ENCODE measurements at regions not wholly inside any gene's neighbourhood (a gene's known extent, or its start where the extent isn't known, plus 50 kb on each side); places are given as distances from the start of the nearest gene placed in this dataset.

DNA sequence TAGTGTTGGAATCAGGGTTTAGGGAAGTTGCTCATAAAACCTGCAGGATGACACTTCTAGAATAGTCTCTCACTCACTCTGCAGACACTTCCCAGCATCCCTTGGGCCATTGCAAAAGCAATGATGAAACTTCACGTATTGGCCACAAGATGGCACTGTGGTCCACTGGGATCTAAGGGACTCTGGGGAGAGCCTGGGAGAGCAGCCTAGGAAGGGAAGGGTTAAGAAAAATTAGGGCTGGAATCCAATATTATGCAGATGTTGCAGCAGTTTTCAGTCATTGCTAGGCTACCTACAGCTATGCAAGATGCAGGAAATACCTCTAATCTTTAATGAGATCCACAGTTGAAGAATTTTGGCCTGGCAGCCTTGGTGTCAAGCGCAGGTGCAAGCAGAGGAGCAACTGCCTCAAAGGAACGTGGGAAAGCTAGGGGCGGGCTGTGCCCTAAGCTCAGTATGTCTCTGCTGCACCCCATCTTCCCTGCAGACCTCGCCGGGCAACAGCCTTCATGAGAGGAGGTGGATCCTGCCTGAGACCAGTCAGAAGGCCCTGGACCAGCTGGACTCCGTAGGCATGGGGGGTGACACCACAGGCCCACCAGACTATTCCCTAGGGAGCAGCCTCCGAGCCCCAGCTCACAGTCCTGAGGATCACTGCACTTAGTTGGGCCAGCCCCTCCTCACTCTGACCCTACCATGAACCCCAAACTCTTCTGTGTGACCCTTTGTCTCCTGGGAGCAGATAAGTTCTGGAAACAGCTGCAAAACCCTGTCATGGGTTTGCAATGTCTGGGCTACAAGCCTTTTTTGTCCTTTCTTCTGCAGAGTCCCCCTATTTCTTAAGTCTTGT lies 127.9 kb upstream of the PRSS58 start:
- DNase-seq: peak; percentile 51

DNA sequence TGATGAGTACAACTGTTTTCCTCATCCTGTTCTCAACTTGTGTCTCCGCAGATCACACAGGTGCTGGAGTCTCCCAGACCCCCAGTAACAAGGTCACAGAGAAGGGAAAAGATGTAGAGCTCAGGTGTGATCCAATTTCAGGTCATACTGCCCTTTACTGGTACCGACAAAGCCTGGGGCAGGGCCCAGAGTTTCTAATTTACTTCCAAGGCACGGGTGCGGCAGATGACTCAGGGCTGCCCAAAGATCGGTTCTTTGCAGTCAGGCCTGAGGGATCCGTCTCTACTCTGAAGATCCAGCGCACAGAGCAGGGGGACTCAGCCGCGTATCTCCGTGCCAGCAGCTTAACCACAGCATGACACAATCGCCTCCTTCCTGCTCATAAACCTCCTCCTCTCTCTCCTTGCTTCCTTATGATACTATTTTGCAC lies 126.7 kb upstream of the PRSS58 start:
- peak; percentile 69 for DNase-seq

DNA sequence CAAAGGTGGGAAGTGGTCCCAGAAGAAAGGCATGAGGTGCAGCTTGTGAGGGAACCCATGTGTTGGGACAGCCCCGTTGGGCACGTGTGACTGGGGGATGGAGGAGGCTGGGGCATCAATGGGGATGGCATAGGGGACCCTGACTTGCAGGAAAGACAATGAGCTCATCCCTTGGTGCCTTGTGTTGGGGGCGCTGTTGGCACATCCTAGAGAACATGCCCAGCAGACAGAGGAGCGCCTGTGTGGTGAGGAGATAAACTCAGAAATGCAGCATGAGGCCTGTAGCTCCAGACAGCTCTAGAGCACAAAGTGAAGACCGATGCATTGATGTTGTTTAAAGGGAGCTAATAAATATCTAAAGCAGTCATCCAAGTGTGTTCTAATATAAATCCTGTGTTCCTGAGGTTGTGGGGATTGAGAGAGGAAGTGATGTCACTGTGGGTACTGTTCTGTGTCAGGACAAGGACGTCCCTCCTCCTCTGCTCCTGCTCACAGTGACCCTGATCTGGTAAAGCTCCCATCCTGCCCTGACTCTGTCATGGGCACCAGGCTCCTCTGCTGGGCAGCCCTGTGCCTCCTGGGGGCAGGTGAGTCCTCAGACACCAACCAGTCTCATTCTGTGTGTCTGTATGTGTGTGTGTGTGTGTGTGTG lies 126.1 kb upstream of the PRSS58 start:
- peak; percentile 43 for DNase-seq

GRCh38 chr7:142381727-142382390 lies 124.0 kb upstream of the PRSS58 start:
- DNase-seq: no peak

DNA sequence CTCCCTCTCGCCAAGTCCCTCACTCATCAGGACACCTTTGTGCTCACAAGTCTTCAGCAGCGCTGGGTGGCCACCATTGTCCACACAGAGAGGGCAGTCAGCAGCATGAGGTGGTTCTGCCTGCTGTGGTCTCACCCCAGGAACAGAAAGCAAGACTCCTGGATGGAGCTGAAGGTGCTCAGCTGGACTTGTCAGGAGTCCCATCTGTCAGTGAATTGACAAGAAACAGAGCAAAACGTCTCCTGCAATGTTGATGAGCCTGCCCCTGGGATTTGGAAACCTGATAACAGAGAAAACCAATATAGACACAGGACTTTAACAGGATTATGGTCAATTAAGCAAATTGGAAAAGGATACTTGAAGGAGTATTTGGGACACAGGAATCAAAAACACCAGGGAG lies 122.2 kb upstream of the PRSS58 start:
- no peak for DNase-seq

DNA sequence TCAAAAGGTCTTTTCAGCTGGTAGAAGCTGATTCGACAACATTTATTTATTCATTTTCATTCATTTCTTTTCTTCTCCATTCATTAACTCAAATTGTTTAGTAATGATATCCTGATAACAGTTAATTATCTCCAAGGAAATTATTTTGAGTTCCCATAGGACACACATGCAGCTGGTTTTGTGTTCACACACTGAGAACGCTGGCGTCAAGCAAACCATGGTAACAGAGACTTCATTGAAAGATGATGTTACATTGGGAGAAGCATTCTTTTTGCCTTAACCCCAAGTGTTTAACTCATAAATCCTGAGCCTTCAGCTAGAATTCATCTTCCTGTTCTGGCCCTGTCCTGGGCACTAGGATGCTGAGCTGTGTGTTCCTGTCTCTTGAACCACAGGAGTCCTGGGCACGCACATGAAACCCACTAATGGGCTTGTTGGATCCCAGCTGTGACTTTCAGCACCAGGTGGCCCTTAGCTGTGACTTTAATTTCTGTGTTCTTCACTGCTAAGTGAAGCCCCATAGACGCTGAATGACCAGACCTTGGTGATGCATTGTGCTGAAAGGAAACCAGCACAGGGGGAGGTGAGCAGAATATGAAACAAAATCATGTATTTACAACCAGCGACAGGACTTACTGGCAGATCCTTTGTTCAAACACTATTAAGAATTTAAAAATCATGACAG lies 121.5 kb upstream of the PRSS58 start:
- DNase-seq: no peak

GRCh38 chr7:142377567-142377966 lies 119.7 kb upstream of the PRSS58 start:
- DNase-seq: no peak

- DNase-seq: no peak
Observed at GRCh38 chr7:142376356-142376997, 118.6 kb upstream of the PRSS58 start.

GRCh38 chr7:142375710-142376313 lies 118.0 kb upstream of the PRSS58 start:
- DNase-seq: peak; percentile 23

DNA sequence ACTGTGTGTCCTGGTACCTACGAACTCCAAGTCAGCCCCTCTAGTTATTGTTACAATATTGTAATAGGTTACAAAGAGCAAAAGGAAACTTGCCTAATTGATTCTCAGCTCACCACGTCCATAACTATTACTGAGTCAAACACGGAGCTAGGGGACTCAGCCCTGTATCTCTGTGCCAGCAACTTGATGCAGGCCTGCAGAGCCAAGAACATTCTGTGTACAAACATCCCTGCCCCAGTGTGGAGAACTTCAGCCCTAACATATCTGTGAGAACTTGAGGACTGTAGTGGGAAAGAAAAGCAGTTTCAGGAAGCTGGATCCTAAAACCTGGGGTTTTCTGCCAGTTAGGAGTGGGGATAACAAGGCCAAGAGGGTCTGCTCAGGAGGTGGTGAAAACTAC lies 114.9 kb upstream of the PRSS58 start:
- DNase-seq: no peak

GRCh38 chr7:142371586-142372377 lies 113.9 kb upstream of the PRSS58 start:
- no peak for DNase-seq

- DNase-seq: no peak
Observed at GRCh38 chr7:142365410-142365842, 107.6 kb upstream of the PRSS58 start.

DNA sequence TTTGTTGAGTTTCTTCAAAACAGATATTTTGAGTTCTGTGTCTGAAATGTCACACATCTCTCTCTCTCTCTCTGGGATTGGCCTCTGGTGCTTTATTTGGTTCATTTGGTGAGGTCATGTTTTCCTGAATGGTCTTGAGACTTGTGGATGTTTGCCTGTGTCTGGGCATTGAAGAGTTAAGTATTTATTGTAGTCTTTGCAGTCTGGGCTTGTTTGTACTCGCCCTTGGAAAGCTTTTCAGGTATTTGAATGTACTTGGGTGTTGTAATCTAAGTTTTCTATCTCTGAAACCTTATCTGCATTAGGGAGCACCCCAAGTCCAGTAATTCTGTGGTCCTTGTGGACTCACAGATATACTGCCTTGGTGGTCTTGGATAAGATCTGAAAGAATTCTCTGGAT lies 106.7 kb upstream of the PRSS58 start:
- no peak for DNase-seq

DNA sequence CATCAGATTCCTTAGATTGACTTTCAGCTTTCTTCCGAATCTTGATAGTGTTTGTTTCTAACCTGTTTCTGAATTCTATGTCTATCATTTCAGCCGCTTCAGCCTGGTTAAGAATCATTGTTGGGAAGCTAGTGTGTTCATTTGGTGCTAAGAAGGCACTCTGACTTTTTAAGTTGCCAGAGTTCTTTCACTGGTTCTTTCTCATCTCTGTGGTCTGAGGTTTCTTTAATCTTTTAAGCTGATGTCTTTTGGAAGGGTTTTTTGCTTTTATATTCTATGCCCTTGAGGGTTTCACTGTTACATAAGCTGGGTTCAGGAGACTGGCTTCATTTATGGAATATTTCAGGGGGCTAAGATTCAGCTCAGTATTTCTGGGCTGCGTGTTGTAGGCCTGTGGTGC lies 104.5 kb upstream of the PRSS58 start:
- no peak for DNase-seq

DNA sequence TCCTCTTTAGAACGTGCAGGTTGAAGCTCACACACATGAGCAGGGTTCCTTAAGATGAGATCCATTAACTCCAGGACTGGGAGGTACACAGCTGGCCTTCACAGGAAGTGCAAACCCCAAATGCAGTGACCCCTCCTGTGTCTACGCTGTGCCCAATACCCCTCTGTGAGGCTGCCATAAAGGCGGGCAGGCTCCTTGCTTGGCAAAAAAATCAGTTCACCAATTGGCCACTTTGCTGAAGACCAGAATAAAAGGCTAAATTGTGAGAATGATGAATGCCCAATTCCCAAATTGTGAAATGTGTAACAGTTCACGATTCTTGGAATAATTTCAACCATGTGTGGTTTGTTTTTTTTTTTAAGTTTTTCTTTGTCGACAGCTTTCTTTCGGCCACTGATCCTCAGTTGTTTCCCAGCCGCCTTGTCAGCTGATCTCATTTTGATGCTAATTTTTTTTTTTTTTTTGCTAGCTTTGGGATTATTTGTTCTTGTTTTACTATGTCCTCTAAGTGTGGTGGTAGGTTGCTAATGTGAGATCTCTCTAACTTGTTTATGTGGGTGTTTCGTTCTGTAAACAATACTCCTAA lies 101.9 kb upstream of the PRSS58 start:
- no peak for DNase-seq

DNA sequence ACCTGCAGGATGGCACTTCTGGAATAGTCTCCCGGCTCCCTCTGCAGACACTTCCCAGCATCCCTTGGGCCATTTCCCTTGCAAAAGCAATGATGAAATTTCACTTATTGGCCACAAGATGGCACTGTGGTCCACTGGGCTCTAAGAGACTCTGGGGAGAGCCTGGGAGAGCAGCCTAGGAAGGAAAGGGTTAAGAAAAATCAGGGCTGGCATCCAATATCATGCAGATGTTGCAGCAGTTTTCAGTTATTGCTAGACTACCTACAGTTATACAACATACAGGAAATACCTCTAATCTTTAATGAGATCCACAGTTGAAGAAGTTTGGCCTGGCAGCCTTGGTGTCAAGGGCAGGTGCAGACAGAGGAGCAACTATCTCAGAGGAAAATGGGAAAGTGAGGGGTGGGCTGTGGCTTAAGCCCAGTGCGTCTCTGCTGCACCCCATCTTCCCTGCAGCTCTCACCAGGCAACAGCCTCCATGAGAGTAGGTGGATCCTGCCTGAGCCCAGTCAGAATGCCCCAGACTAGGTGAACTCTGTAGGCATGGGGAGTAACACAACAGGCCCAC lies 100.2 kb upstream of the PRSS58 start:
- peak; percentile 41 for DNase-seq

DNA sequence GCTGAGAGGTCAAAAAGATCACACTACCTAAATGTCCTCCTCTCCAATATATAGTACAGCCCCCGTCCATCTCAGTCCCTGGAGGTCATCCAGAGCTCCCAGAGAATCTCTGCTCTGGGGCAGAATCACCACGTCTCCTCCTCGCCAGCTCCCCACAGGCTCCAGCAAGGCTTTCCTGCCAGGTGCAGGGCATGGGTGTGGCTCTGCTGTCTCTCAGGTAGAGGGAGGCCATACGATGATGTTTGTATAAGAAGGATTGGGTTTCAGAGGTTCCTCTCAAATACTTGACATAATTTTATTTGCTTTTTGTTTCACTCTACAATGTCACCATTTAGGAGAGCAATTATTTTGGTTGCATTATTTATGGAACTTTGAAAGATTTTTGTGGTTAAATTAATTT lies 98.3 kb upstream of the PRSS58 start:
- DNase-seq: no peak

DNA sequence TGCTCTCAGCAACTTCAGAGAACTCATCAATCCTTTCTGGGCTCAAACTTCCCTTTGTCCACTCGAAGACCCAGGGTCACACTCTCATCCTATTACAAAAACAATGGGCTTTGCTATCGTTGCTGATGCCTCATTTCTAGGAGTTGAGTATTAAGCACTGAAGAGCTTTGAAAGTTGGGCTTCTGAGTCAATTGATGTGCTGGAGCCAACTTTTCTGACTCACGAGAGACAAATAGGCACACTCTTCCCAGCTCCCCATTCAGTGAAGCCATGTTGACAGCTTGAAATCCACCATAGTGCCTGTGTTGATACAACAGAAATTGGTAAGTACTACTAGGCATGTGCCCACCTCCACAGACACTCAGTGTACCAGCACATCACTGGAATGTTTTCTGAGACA lies 97.5 kb upstream of the PRSS58 start:
- DNase-seq: no peak

DNA sequence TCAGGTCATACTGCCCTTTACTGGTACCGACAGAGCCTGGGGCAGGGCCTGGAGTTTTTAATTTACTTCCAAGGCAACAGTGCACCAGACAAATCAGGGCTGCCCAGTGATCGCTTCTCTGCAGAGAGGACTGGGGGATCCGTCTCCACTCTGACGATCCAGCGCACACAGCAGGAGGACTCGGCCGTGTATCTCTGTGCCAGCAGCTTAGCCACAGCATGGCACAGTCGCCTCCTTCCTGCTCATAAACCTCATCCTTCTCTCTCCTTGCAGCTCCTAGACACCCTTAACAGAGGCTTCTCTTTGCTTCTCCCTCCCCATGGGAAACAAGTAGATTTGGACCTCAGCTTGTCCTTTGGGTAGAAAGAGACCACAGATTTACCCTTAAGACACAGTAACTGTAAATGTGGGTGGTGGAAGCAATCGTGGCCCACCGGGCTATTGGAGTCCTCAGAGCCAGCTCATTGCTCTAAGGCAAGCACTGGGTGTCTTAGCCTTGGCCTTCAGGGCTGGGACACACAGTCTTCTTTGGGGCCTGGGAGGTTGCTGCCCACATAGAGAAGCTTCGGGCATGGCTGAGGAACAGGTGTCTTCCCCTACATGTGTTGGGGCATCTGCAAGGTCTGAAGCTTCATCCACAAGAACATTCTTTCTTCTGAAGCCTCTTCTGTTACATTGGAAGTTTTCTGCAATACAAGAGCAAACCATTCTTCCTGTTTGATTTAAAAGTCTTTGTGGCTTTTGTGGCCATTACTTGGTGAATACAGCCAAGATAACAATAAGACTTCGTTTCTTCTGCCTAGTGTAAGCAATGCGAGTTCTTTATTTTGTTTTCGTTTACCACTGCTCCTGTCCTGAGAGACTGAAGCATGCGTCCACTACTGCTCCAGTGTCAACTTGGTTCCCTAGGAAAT lies 95.5 kb upstream of the PRSS58 start:
- no peak for DNase-seq

GRCh38 chr7:142352543-142352942 lies 94.7 kb upstream of the PRSS58 start:
- peak; percentile 52 for DNase-seq
